GM12878 (cell line): ENCODE measurements at regions not wholly inside any gene's neighbourhood (a gene's known extent, or its start where the extent isn't known, plus 50 kb on each side); places are given as distances from the start of the nearest gene placed in this dataset.

Source experiments
- ATAC-seq: fragments of 200-7000 bp; cut with Tn5 transposase; 3 replicates; pipeline ENCODE4 v1.9.1; 2020; ENCODE audit warnings: mild to moderate bottlenecking, moderate library complexity
- BruUV-seq: library from RNA; stranded (reverse); fragments of 400-500 nt; replicated peaks from 2 replicates; lab custom pipeline; 2021; lab: Mats Ljungman, UMichigan
- CTCF ChIA-PET: fragments of 300-600 bp; sonication (Branson Sonifier 250); formaldehyde crosslinking; extraction: SDS; loops from one replicate; lab custom pipeline; 2021; ENCODE audit warnings: inconsistent platforms; lab: Yijun Ruan, JAX
- POLR2A ChIA-PET: fragments of 350-600 bp; formaldehyde crosslinking; extraction: SDS; loops from one replicate; lab custom pipeline; 2021; ENCODE audit warnings: inconsistent platforms; lab: Charles Lee
- RAD21 ChIA-PET: fragments of 300-600 bp; sonication (Branson Sonifier 250); formaldehyde crosslinking; loops from one replicate; lab custom pipeline; 2023; ENCODE audit warnings: antibody characterized with exemption; ENCODE audit not compliant: unreplicated experiment; lab: Charles Lee
- SMC1A ChIA-PET: fragments of 300-600 bp; sonication (Branson Sonifier 250); formaldehyde crosslinking; loops from one replicate; lab custom pipeline; 2023; ENCODE audit not compliant: unreplicated experiment, uncharacterized antibody; lab: Charles Lee
- DNase-seq: peaks from one replicate; pipeline ENCODE4 v3.0.0-alpha.2; 2011; ENCODE audit warnings: low read depth, low spot score
- FAIRE-seq: peaks from 3 replicates; lab custom pipeline; 2011; peaks lifted over from hg19 to GRCh38; lab: Jason Lieb, UNC
- H2AFZ ChIP-seq: 2 replicates; pipeline ENCODE4 v1.6.0; 2011; ENCODE audit warnings: low read depth, low read length, control low read depth; ENCODE audit not compliant: control insufficient read depth
- H3K27ac ChIP-seq: 2 replicates; pipeline ENCODE4 v1.5.1; 2011; ENCODE audit warnings: control low read depth; ENCODE audit not compliant: control insufficient read depth, insufficient read depth
- H3K27me3 ChIP-seq, 2 experiments: replicated peaks in 1 of 2; 2 replicates each; pipeline versions ENCODE4 v1.6.0 to v1.6.1; 2011; ENCODE audit warnings: low read length in 1 of 2; ENCODE audit not compliant: control insufficient read depth in 2 of 2, insufficient read depth in 2 of 2
- H3K36me3 ChIP-seq, 2 experiments: 2 replicates each; pipeline ENCODE4 v1.5.1; 2011; ENCODE audit warnings: low read length in 1 of 2; ENCODE audit not compliant: control insufficient read depth in 2 of 2, insufficient read depth in 2 of 2
- H3K4me1 ChIP-seq: 2 replicates; pipeline ENCODE4 v1.6.1; 2011; ENCODE audit warnings: mild to moderate bottlenecking, low read length, moderate library complexity, mixed read lengths; ENCODE audit not compliant: control insufficient read depth, insufficient read depth
- H3K4me2 ChIP-seq: 2 replicates; pipeline ENCODE4 v1.6.0; 2011; ENCODE audit warnings: control low read depth; ENCODE audit not compliant: control insufficient read depth, insufficient read depth
- H3K4me3 ChIP-seq: fragments of 200-600 bp; sonication (generic); 2 replicates; pipeline ENCODE4 v1.5.1; 2016
- H3K79me2 ChIP-seq: 2 replicates; pipeline ENCODE4 v1.6.0; 2011; ENCODE audit warnings: low read length; ENCODE audit not compliant: control insufficient read depth, insufficient read depth
- H3K9ac ChIP-seq: 2 replicates; pipeline ENCODE4 v1.8.0; 2011; ENCODE audit warnings: low read length, control low read depth, mixed read lengths; ENCODE audit not compliant: control insufficient read depth, insufficient read depth
- H3K9me3 ChIP-seq: replicated peaks from 3 replicates; pipeline ENCODE4 v1.5.1; 2011; ENCODE audit warnings: mild to moderate bottlenecking, low read length; ENCODE audit not compliant: control insufficient read depth, insufficient read depth
- H4K20me1 ChIP-seq: 2 replicates; pipeline ENCODE4 v1.6.0; 2011; ENCODE audit not compliant: control insufficient read depth, insufficient read depth
- BMI1 ChIP-seq: fragments of 450-650 bp; IDR thresholded peaks from 2 replicates; pipeline ENCODE4 v1.6.1; 2016; ENCODE audit warnings: mild to moderate bottlenecking, moderate library complexity, borderline replicate concordance
- BRCA1 ChIP-seq: IDR thresholded peaks from 2 replicates; pipeline ENCODE4 v1.6.1; 2011; ENCODE audit warnings: low read depth, low read length, improper control_type of control experiment
- CREM ChIP-seq: IDR thresholded peaks from 2 replicates; pipeline ENCODE4 v1.6.1; 2014; ENCODE audit warnings: antibody characterized with exemption, low read depth
- IKZF2 ChIP-seq, 2 experiments: fragments of 450-650 bp; IDR thresholded peaks; 2 replicates each; pipeline ENCODE4 v1.6.1; 2017; ENCODE audit warnings: mild to moderate bottlenecking in 2 of 2, moderate library complexity in 2 of 2
- MEF2B ChIP-seq: fragments of 450-650 bp; IDR thresholded peaks from 2 replicates; pipeline ENCODE4 v1.6.1; 2018; ENCODE audit warnings: mild to moderate bottlenecking, moderate library complexity; ENCODE audit not compliant: partially characterized antibody, poor library complexity, severe bottlenecking
- NFXL1 ChIP-seq: fragments of 450-650 bp; IDR thresholded peaks from 2 replicates; pipeline ENCODE4 v1.6.1; 2017; ENCODE audit warnings: antibody characterized with exemption, mild to moderate bottlenecking, borderline replicate concordance
- POU2F2 ChIP-seq: IDR thresholded peaks from 3 replicates; pipeline ENCODE4 v1.6.1; 2011; ENCODE audit warnings: low read depth, mild to moderate bottlenecking, low read length, borderline replicate concordance
- SREBF2 ChIP-seq: IDR thresholded peaks from 2 replicates; pipeline ENCODE4 v1.6.1; 2012; ENCODE audit warnings: mild to moderate bottlenecking, low read length
- TCF7 ChIP-seq: IDR thresholded peaks from 2 replicates; pipeline ENCODE4 v1.6.1; 2014; ENCODE audit warnings: antibody characterized with exemption, borderline replicate concordance
- YY1 ChIP-seq: IDR thresholded peaks from 2 replicates; pipeline ENCODE4 v1.6.1; 2011; ENCODE audit warnings: low read depth, mild to moderate bottlenecking, low read length
- WGBS: methylation state at CpG from one replicate; pipeline ENCODE4 v1.1.6; 2016; ENCODE audit warnings: low lambda C conversion rate; ENCODE audit not compliant: insufficient replicate concordance, insufficient coverage; ENCODE audit errors: missing lambda C conversion rate; 5-methylcytosine and 5-hydroxymethylcytosine counted together
- in situ Hi-C: fragments of 300-500 bp; cut with MboI; formaldehyde crosslinking; loops from 9 replicates; pipeline ENCODE4 v1.14.3; 2018; ENCODE audit warnings: mixed read lengths
- intact Hi-C: fragments of 100-400 bp; cut with micrococcal nuclease; formaldehyde crosslinking; loops from one replicate; pipeline ENCODE4 v1.14.2; 2022; ENCODE audit not compliant: unreplicated experiment
- TF ChIP-seq, protein P1 (sequence below): IDR thresholded peaks from 2 replicates; pipeline ENCODE4 v1.6.1; 2011; ENCODE audit warnings: low read depth, mild to moderate bottlenecking, low read length, moderate library complexity, borderline replicate concordance; ENCODE audit errors: extremely low read depth
- TF ChIP-seq, protein P2 (sequence below): IDR thresholded peaks from 2 replicates; pipeline ENCODE4 v1.6.1; 2011; ENCODE audit warnings: borderline replicate concordance, low read depth, mild to moderate bottlenecking, moderate library complexity, low read length; ENCODE audit not compliant: insufficient read depth, poor library complexity, severe bottlenecking
- TF ChIP-seq, protein P3 (sequence below): IDR thresholded peaks from 2 replicates; pipeline ENCODE4 v1.6.1; 2012; ENCODE audit warnings: improper control_type of control experiment, low read depth, low read length; ENCODE audit not compliant: insufficient replicate concordance
- TF ChIP-seq, protein P4 (sequence below): IDR thresholded peaks from 2 replicates; pipeline ENCODE4 v1.6.1; 2012; ENCODE audit warnings: low read depth, low read length, improper control_type of control experiment
- TF ChIP-seq, protein P5 (sequence below): fragments of 150-350 bp; IDR thresholded peaks from 2 replicates; pipeline ENCODE4 v1.6.1; 2014; ENCODE audit warnings: mild to moderate bottlenecking, low read depth, low read length

DNA sequence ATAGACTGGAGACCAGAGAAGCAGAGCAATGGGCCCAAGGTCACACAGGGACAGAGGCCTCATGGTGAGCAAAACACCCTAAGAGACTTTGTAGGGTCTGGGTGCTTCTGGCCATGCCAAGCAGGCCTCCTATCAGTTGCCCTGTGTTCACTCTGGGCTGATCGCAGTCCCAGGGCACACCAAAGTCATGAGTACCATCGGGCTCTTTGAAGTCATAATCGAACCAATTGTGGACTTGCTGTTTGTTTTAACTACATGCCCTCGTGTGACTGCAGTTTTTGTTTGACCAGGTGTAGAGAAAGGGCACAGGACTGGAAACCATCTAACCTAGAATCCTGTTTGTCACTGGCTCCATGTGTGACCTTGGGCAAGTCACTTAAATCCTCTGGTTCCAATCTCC lies 172.5 kb upstream of the CPEB2 start:
- no peaks in the 10 kb centered on the region for H3K79me2 ChIP-seq
- no peak overlapping the region for H2AFZ ChIP-seq
- no peak overlapping the region for H3K4me2 ChIP-seq
- H3K9ac ChIP-seq, result no peak overlapping the region
- RAD21 ChIA-PET, result no interaction called here
- H3K27ac ChIP-seq, result no peak overlapping the region
- no peak overlapping the region for H3K4me3 ChIP-seq
- FAIRE-seq, result no peak
- CTCF ChIA-PET, result interaction anchor here (0.5 kb wide), 1 partner anchor 146 kb away, joined by 4 read pairs; no protein-coding TSS in a partner anchor
- POLR2A ChIA-PET, result no interaction called here
- in situ Hi-C loops (no loop called here), intact Hi-C loops (no loop called here)
- 52% methylated on average over 4 of the region's 4 CpGs for WGBS
- ATAC-seq, result no peak
- no peaks in the 10 kb centered on the region for H4K20me1 ChIP-seq
- no peak for DNase-seq
- SMC1A ChIA-PET, result interaction anchor here (0.9 to 1.5 kb wide), 5 partner anchors 9 to 52 kb away, joined by 3 to 5 read pairs (median 3); no protein-coding TSS in a partner anchor
- BruUV-seq, result no TSS peak
- H3K9me3 ChIP-seq, result no peaks in the 10 kb centered on the region; the same call in 2 of the 3 replicates
- no peaks in the 10 kb centered on the region for H3K36me3 ChIP-seq
- no peaks in the 10 kb centered on the region for H3K27me3 ChIP-seq
- H3K4me1 ChIP-seq, result no peaks in the 10 kb centered on the region
- TF ChIP-seq NFXL1 (no peak), YY1 (no peak), BMI1 (no peak), SREBF2 (no peak), CREM (no peak), MEF2B (no peak), IKZF2 (IDR thresholded peaks at IDR 0.05) (no peak), BRCA1 (no peak), POU2F2 (no peak), TCF7 (no peak)
- TF ChIP-seq, protein P1, sequence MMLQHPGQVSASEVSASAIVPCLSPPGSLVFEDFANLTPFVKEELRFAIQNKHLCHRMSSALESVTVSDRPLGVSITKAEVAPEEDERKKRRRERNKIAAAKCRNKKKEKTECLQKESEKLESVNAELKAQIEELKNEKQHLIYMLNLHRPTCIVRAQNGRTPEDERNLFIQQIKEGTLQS, result no peak
- TF ChIP-seq, protein P2, sequence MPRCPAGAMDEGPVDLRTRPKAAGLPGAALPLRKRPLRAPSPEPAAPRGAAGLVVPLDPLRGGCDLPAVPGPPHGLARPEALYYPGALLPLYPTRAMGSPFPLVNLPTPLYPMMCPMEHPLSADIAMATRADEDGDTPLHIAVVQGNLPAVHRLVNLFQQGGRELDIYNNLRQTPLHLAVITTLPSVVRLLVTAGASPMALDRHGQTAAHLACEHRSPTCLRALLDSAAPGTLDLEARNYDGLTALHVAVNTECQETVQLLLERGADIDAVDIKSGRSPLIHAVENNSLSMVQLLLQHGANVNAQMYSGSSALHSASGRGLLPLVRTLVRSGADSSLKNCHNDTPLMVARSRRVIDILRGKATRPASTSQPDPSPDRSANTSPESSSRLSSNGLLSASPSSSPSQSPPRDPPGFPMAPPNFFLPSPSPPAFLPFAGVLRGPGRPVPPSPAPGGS, result no peak
- TF ChIP-seq, protein P3, sequence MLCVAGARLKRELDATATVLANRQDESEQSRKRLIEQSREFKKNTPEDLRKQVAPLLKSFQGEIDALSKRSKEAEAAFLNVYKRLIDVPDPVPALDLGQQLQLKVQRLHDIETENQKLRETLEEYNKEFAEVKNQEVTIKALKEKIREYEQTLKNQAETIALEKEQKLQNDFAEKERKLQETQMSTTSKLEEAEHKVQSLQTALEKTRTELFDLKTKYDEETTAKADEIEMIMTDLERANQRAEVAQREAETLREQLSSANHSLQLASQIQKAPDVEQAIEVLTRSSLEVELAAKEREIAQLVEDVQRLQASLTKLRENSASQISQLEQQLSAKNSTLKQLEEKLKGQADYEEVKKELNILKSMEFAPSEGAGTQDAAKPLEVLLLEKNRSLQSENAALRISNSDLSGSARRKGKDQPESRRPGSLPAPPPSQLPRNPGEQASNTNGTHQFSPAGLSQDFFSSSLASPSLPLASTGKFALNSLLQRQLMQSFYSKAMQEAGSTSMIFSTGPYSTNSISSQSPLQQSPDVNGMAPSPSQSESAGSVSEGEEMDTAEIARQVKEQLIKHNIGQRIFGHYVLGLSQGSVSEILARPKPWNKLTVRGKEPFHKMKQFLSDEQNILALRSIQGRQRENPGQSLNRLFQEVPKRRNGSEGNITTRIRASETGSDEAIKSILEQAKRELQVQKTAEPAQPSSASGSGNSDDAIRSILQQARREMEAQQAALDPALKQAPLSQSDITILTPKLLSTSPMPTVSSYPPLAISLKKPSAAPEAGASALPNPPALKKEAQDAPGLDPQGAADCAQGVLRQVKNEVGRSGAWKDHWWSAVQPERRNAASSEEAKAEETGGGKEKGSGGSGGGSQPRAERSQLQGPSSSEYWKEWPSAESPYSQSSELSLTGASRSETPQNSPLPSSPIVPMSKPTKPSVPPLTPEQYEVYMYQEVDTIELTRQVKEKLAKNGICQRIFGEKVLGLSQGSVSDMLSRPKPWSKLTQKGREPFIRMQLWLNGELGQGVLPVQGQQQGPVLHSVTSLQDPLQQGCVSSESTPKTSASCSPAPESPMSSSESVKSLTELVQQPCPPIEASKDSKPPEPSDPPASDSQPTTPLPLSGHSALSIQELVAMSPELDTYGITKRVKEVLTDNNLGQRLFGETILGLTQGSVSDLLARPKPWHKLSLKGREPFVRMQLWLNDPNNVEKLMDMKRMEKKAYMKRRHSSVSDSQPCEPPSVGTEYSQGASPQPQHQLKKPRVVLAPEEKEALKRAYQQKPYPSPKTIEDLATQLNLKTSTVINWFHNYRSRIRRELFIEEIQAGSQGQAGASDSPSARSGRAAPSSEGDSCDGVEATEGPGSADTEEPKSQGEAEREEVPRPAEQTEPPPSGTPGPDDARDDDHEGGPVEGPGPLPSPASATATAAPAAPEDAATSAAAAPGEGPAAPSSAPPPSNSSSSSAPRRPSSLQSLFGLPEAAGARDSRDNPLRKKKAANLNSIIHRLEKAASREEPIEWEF, result no peak
- TF ChIP-seq, protein P4, sequence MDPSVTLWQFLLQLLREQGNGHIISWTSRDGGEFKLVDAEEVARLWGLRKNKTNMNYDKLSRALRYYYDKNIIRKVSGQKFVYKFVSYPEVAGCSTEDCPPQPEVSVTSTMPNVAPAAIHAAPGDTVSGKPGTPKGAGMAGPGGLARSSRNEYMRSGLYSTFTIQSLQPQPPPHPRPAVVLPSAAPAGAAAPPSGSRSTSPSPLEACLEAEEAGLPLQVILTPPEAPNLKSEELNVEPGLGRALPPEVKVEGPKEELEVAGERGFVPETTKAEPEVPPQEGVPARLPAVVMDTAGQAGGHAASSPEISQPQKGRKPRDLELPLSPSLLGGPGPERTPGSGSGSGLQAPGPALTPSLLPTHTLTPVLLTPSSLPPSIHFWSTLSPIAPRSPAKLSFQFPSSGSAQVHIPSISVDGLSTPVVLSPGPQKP, result no peak
- TF ChIP-seq, protein P5, sequence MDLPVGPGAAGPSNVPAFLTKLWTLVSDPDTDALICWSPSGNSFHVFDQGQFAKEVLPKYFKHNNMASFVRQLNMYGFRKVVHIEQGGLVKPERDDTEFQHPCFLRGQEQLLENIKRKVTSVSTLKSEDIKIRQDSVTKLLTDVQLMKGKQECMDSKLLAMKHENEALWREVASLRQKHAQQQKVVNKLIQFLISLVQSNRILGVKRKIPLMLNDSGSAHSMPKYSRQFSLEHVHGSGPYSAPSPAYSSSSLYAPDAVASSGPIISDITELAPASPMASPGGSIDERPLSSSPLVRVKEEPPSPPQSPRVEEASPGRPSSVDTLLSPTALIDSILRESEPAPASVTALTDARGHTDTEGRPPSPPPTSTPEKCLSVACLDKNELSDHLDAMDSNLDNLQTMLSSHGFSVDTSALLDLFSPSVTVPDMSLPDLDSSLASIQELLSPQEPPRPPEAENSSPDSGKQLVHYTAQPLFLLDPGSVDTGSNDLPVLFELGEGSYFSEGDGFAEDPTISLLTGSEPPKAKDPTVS, result no peak
